HEK293 (cell line): ENCODE measurements at regions not wholly inside any gene's neighbourhood (a gene's known extent, or its start where the extent isn't known, plus 50 kb on each side); places are given as distances from the start of the nearest gene placed in this dataset.

Experiments
- ATF2 ChIP-seq: fragments of 450-650 bp; formaldehyde crosslinking; IDR thresholded peaks from 2 replicates; pipeline ENCODE4 v1.5.1; 2016; ENCODE audit warnings: missing biosample characterization, missing genetic modification characterization, low read depth
- GLIS2 ChIP-seq: fragments of 450-650 bp; formaldehyde crosslinking; IDR thresholded peaks from 2 replicates; pipeline ENCODE4 v1.5.1; 2016; ENCODE audit warnings: missing biosample characterization, missing genetic modification characterization
- PRDM2 ChIP-seq: fragments of 450-650 bp; formaldehyde crosslinking; IDR thresholded peaks from 2 replicates; pipeline ENCODE4 v1.5.1; 2016; ENCODE audit warnings: missing biosample characterization, missing genetic modification characterization, borderline replicate concordance
- SP2 ChIP-seq: fragments of 450-650 bp; formaldehyde crosslinking; IDR thresholded peaks from 2 replicates; pipeline ENCODE4 v1.5.1; 2016; ENCODE audit warnings: missing biosample characterization, missing genetic modification characterization
- ZNF169 ChIP-seq: fragments of 450-650 bp; formaldehyde crosslinking; IDR thresholded peaks from 2 replicates; pipeline ENCODE4 v1.5.1; 2016; ENCODE audit warnings: missing biosample characterization, missing genetic modification characterization
- ZNF18 ChIP-seq: fragments of 450-650 bp; formaldehyde crosslinking; IDR thresholded peaks from 2 replicates; pipeline ENCODE4 v1.5.1; 2016; ENCODE audit warnings: missing biosample characterization, missing genetic modification characterization
- ZNF19 ChIP-seq: fragments of 450-650 bp; formaldehyde crosslinking; IDR thresholded peaks from 2 replicates; pipeline ENCODE4; 2016; ENCODE audit warnings: missing biosample characterization, missing genetic modification characterization, low read depth
- ZNF292 ChIP-seq: fragments of 450-650 bp; formaldehyde crosslinking; IDR thresholded peaks from 2 replicates; pipeline ENCODE4 v1.5.1; 2016; ENCODE audit warnings: low read depth, missing biosample characterization, missing genetic modification characterization, borderline replicate concordance
- ZNF677 ChIP-seq: fragments of 450-650 bp; IDR thresholded peaks from 2 replicates; pipeline ENCODE4 v1.5.0; 2018; ENCODE audit warnings: missing biosample characterization, mild to moderate bottlenecking, missing genetic modification characterization, moderate library complexity
- ZNF704 ChIP-seq: fragments of 450-650 bp; formaldehyde crosslinking; IDR thresholded peaks from 2 replicates; pipeline ENCODE4 v1.5.1; 2016; ENCODE audit warnings: missing biosample characterization, missing genetic modification characterization
- ZSCAN16 ChIP-seq: fragments of 450-650 bp; formaldehyde crosslinking; IDR thresholded peaks from 2 replicates; pipeline ENCODE4 v1.5.1; 2016; ENCODE audit warnings: missing biosample characterization, missing genetic modification characterization
- TF ChIP-seq, protein P1 (sequence below): fragments of 450-650 bp; formaldehyde crosslinking; IDR thresholded peaks from 2 replicates; pipeline ENCODE4 v1.5.1; 2016; ENCODE audit warnings: missing biosample characterization, missing genetic modification characterization
- TF ChIP-seq, protein P2 (sequence below): fragments of 450-650 bp; IDR thresholded peaks from 2 replicates; pipeline ENCODE4 v1.5.1; 2018; ENCODE audit warnings: missing biosample characterization, mild to moderate bottlenecking, missing genetic modification characterization
- TF ChIP-seq, protein P3 (sequence below): fragments of 450-650 bp; formaldehyde crosslinking; IDR thresholded peaks from 2 replicates; pipeline ENCODE4 v1.5.1; 2016; ENCODE audit warnings: missing biosample characterization, missing genetic modification characterization

GRCh38 chr5:3517348-3517747 lies 78.3 kb upstream of the IRX1 start (continued):
- TF ChIP-seq PRDM2 (tag by site-specific recombination) (no peak), ZNF18 (tag by site-specific recombination) (no peak), ZNF704 (no peak), ZNF169 (no peak), SP2 (tag by site-specific recombination) (no peak), ZNF292 (tag by site-specific recombination) (no peak), ATF2 (tag by site-specific recombination) (no peak), ZNF677 (tag by site-specific recombination) (no peak), ZNF19 (tag by site-specific recombination) (no peak), GLIS2 (no peak), ZSCAN16 (no peak)
- TF ChIP-seq, protein P1, sequence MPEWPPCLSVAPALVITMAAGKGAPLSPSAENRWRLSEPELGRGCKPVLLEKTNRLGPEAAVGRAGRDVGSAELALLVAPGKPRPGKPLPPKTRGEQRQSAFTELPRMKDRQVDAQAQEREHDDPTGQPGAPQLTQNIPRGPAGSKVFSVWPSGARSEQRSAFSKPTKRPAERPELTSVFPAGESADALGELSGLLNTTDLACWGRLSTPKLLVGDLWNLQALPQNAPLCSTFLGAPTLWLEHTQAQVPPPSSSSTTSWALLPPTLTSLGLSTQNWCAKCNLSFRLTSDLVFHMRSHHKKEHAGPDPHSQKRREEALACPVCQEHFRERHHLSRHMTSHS, result no peak
- TF ChIP-seq, protein P2, sequence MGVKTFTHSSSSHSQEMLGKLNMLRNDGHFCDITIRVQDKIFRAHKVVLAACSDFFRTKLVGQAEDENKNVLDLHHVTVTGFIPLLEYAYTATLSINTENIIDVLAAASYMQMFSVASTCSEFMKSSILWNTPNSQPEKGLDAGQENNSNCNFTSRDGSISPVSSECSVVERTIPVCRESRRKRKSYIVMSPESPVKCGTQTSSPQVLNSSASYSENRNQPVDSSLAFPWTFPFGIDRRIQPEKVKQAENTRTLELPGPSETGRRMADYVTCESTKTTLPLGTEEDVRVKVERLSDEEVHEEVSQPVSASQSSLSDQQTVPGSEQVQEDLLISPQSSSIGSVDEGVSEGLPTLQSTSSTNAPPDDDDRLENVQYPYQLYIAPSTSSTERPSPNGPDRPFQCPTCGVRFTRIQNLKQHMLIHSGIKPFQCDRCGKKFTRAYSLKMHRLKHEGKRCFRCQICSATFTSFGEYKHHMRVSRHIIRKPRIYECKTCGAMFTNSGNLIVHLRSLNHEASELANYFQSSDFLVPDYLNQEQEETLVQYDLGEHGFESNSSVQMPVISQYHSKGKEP (tag by site-specific recombination), result no peak
- TF ChIP-seq, protein P3, sequence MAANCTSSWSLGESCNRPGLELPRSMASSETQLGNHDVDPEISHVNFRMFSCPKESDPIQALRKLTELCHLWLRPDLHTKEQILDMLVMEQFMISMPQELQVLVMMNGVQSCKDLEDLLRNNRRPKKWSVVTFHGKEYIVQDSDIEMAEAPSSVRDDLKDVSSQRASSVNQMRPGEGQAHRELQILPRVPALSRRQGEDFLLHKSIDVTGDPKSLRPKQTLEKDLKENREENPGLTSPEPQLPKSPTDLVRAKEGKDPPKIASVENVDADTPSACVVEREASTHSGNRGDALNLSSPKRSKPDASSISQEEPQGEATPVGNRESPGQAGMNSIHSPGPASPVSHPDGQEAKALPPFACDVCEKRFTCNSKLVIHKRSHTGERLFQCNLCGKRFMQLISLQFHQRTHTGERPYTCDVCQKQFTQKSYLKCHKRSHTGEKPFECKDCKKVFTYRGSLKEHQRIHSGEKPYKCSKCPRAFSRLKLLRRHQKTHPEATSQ, result no peak
